ENCODE measurements at regions not wholly inside any gene's neighbourhood (a gene's known extent, or its start where the extent isn't known, plus 50 kb on each side); places are given as distances from the start of the nearest gene placed in this dataset.

GRCh38 chr21:35644523-35644922, 415.8 kb downstream of the SETD4 start:
- DNase-seq (ENCODE audit: low read depth) = no peak

DNA sequence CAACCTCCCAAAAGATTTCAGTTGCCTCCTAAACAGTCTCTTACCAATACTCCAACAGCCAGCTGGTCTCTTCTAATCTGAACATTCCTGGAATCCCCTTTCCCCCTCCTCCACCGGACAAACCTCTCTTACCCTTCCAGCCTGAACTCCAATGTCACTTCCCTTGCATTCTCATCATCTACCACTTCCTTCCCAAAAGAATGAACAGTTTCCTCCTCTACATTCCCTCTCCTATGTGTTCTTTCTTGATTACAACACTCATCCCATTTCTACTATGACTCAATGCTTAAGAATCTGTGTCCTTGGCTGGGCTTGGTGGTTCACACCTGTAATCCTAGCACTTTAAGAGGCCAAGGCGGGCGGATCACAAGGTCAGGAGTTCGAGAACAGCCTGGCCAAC, 417.1 kb downstream of the SETD4 start:
- no peak for DNase-seq (ENCODE audit: low read depth)

GRCh38 chr21:35641271-35642016, 418.9 kb downstream of the SETD4 start:
- DNase-seq (ENCODE audit: low read depth) = no peak

DNA sequence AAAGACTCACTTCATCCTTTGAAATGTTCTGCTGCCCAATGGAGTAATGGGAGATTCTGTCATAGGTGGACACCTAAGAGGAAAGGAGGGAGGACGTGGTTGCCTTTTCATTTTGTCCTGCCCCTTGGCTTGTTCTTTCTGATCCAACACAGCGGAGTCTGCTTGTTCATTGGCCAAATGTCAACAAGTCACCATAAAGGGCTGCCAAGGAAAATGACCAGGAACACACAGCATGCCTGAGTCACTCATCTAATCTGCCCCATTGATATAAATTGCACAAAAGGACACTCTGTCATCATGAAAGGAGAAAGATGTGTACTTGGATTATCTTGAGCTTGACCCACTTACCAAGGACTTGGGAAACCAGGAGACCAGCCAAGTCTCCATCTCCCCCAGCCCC, 422.9 kb downstream of the SETD4 start:
- no peak for DNase-seq (ENCODE audit: low read depth)

- no peak for DNase-seq (ENCODE audit: low read depth)
These were observed 424.3 kb downstream of the SETD4 start for GRCh38 chr21:35635994-35636393.

DNA sequence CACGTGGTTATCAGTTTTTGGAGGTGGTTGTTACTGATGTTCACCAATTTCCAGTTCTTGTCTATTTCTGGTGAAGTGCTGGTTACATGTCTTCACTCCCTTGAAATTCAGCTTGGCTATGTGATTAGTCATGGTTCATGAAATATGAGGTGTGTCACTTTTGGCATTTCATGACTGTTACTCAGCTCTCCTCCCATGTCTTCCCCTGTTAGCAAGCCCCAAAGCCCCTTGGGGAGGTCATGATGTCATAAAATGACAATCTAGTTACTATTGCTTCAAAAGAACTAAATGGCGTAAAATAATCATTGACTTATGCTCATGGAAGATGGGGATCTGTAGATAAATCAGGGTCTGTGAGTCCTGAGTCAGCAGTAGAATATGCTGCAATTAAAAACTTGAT, 425.1 kb downstream of the SETD4 start:
- no peak for DNase-seq (ENCODE audit: low read depth)

GRCh38 chr21:35633501-35633900, 426.8 kb downstream of the SETD4 start:
- no peak for DNase-seq (ENCODE audit: low read depth)

DNA sequence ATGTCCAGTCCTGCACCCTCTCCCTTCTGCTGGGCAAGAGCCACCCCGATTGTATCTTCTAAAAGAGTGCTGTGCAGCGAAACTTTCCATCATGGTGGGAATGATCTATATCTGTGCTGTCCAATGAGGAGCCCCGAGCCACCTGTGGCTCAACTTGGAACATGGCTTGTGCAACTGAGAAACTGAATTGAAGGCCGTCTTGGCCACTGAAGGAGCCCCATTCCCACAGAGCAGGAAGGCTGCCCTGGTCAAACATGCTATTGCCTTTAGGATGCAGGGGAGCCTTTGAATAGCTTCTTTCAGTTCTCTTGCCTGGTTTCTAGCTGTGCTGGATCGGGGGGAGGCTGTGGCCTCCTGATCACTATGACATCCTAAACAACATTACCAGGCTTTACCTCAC, 427.6 kb downstream of the SETD4 start:
- DNase-seq (ENCODE audit: low read depth) = no peak

GRCh38 chr21:35628316-35628715, 432.0 kb downstream of the SETD4 start:
- no peak for DNase-seq (ENCODE audit: low read depth)

- no peak for DNase-seq (ENCODE audit: low read depth)
These were observed 432.9 kb downstream of the SETD4 start for GRCh38 chr21:35627462-35627861.

- DNase-seq (ENCODE audit: low read depth) = no peak
These were observed 434.8 kb downstream of the SETD4 start for GRCh38 chr21:35625576-35625975.

DNA sequence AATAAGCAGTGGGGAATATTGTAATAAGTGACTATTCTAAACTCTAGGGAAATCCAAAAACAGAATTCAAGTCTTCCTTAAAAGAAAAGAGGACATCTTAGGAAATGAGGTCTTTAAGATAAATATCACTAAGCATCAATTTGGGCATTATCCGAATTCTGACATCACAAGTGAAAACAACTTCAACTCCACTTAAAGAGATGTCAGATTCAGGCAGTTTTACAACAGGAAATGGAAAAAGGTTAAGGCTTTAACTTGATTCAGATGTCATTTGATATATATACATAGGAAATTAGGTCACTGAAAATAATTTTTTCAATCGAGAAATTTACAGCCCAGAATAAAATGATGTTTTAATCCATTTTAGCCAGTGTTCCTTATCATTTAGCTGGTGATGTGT, 435.4 kb downstream of the SETD4 start:
- DNase-seq (ENCODE audit: low read depth) = no peak

GRCh38 chr21:35622612-35623011, 437.7 kb downstream of the SETD4 start:
- no peak for DNase-seq (ENCODE audit: low read depth)

DNA sequence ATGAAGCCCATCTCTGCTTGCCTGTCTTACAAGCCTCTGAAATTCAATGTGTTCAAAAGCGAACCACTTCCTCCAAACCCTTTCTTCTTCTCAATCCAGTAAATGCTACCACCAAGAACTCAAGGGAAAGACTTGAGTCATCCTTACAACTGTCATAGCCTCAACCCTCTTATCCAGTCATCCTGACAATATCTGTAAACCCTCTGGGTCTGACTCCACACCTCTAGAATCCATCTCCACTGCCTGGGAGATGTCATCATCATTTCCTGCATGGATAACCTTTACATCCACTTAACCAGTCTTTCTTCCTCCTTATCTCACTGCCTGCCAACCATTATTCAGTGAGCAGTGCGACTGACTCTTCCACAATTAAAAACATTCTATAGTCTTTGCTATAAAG, 441.1 kb downstream of the SETD4 start:
- no peak for DNase-seq (ENCODE audit: low read depth)

GRCh38 chr21:35617491-35617890, 442.8 kb downstream of the SETD4 start:
- no peak for DNase-seq (ENCODE audit: low read depth)

GRCh38 chr21:35616090-35616489, 444.2 kb downstream of the SETD4 start:
- no peak for DNase-seq (ENCODE audit: low read depth)

- no peak for DNase-seq (ENCODE audit: low read depth)
These were observed 445.0 kb downstream of the SETD4 start for GRCh38 chr21:35615325-35615724.

DNA sequence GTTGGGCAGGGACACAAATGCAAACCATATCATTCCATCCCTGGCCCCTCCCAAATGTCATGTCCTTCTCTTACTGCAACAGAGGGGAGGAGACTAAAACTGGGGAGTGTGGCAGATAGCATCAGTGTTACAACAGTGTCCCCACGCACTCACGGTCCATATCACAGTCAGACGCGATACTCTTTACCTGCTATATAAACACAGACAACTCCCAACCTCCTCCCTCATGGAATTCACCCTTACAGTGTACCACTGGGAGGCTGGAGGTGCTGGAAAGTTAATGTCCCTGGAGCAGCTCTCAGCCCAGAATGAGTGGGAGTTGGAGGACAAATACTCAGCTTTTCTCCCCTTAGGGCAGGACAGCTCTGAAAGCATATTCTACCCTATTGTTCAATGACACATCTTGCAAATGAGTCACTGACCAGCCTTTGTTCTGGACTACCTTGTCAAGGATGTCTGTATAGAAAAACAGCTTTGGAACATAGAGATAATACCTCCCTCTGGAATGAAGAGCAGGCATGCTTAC, 445.9 kb downstream of the SETD4 start:
- DNase-seq (ENCODE audit: low read depth) = no peak

GRCh38 chr21:35611708-35612132, 448.6 kb downstream of the SETD4 start:
- no peak for DNase-seq (ENCODE audit: low read depth)

- no peak for DNase-seq (ENCODE audit: low read depth)
These were observed 451.1 kb downstream of the SETD4 start for GRCh38 chr21:35609263-35609662.

- DNase-seq (ENCODE audit: low read depth) = no peak
These were observed 452.9 kb downstream of the SETD4 start for GRCh38 chr21:35607406-35607805.

- DNase-seq (ENCODE audit: low read depth) = no peak
These were observed 453.7 kb downstream of the SETD4 start for GRCh38 chr21:35606578-35606977.

DNA sequence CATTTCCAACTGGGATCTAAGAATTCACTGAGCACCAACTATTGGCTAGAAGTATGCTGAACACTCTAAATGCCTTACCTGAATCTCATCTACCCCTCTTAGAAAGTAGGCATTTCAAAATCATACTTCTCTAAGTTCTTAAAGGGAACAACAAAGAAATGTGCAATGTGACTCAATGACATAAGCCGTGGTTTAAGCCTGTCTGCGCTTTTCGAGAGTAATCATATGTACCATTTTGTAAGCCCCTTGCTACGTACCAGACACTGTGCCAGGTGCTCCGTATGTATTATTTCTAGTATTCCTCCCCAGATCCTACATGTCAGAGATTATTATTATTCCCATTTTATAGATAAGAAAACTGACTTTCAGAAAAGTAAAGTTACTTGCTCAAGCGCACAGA, 454.2 kb downstream of the SETD4 start:
- DNase-seq (ENCODE audit: low read depth) = no peak

DNA sequence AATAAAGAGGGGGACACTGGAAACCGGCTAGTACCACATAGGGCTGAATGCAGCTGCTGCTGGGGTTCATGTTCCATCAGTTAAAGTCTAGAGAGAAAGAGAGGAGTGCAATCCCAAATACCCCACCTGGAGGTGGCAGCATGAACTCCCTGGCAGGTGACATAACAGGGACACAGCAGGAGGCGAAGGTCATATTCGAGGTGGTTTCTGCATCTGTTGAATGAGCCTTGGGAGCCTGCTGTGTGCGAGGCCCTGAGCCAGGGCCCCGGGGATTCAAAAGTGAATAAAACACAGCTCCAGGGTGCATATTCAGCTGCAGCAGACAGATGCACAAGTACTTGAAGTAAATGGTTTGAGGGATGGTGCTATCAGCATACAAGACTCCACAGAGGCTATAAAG, 456.8 kb downstream of the SETD4 start:
- DNase-seq (ENCODE audit: low read depth) = no peak
